Endothelial cell (in vitro differentiated cells): ENCODE measurements at regions not wholly inside any gene's neighbourhood (a gene's known extent, or its start where the extent isn't known, plus 50 kb on each side); places are given as distances from the start of the nearest gene placed in this dataset.

Source experiments
- DNase-seq: peaks from one replicate; pipeline ENCODE4 v3.0.0; 2021; ENCODE audit warnings: low spot score
- H3K27ac Mint-ChIP-seq: one replicate; pipeline ENCODE4 v1.8.0; 2021; ENCODE audit warnings: mixed read lengths, inconsistent platforms; ENCODE audit not compliant: unreplicated experiment
- H3K27me3 Mint-ChIP-seq: one replicate; pipeline ENCODE4 v1.8.0; 2021; ENCODE audit warnings: mild to moderate bottlenecking, moderate library complexity, mixed read lengths, inconsistent platforms; ENCODE audit not compliant: unreplicated experiment
- H3K36me3 Mint-ChIP-seq: one replicate; pipeline ENCODE4 v1.8.0; 2021; ENCODE audit warnings: mild to moderate bottlenecking, low read depth, mixed read lengths, inconsistent platforms; ENCODE audit not compliant: unreplicated experiment
- H3K4me1 Mint-ChIP-seq: one replicate; pipeline ENCODE4 v1.8.0; 2021; ENCODE audit warnings: mild to moderate bottlenecking, mixed read lengths, inconsistent platforms; ENCODE audit not compliant: unreplicated experiment
- H3K4me3 Mint-ChIP-seq: one replicate; pipeline ENCODE4 v1.8.0; 2021; ENCODE audit warnings: mild to moderate bottlenecking, mixed read lengths, inconsistent platforms; ENCODE audit not compliant: unreplicated experiment
- H3K9me3 Mint-ChIP-seq: one replicate; pipeline ENCODE4 v1.8.0; 2021; ENCODE audit warnings: mixed read lengths, inconsistent platforms; ENCODE audit not compliant: unreplicated experiment
- CTCF ChIP-seq: fragments of 200-600 bp; sonication (generic); IDR thresholded peaks from one replicate; pipeline ENCODE4 v1.5.0; 2021; ENCODE audit warnings: antibody characterized with exemption; ENCODE audit not compliant: unreplicated experiment

DNA sequence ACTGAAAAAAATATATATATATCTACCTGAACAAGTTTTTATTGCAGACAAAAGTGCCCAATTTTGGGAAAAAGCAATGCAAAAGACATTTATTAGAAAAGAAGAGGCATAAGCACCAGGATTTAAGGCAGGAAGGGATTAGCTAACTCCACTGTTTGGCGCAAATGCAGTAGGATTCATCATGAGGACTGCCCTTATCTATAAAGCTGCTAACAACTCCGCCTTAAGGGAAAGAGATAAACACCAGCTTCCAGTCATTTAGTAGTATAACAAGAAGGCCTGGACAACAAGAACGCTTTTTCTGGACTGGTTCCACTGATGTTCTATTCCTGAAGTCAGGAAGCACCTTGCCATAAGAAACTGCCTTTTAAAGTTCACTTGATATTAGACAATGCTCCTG, 52.9 kb upstream of the FSHR start:
- no peak for DNase-seq
- Mint-ChIP-seq H3K4me3 (no peak overlapping the region), H3K4me1 (no peaks in the 10 kb centered on the region), H3K27ac (no peak overlapping the region), H3K27me3 (peaks cover 1% of the 10 kb centered on the region), H3K36me3 (no peaks in the 10 kb centered on the region), H3K9me3 (no peaks in the 10 kb centered on the region)
- no peak for TF ChIP-seq CTCF
